HG02571 (cell line): ENCODE measurements at regions not wholly inside any gene's neighbourhood (a gene's known extent, or its start where the extent isn't known, plus 50 kb on each side); places are given as distances from the start of the nearest gene placed in this dataset.

Experiments used
- ATAC-seq: cut with Tn5 transposase; IDR thresholded peaks from one replicate; pipeline ENCODE4 v1.9.1; 2021; ENCODE audit warnings: mild to moderate bottlenecking, moderate library complexity; ENCODE audit not compliant: unreplicated experiment

GRCh38 chr2:81706856-81707255 lies 1402.3 kb upstream of the LRRTM1 start:
- ATAC-seq: no peak

- ATAC-seq: no peak
Measured at GRCh38 chr2:81703831-81704230, 1399.3 kb upstream of the LRRTM1 start.

GRCh38 chr2:81692566-81692965 lies 1388.0 kb upstream of the LRRTM1 start:
- ATAC-seq: no peak

GRCh38 chr2:81675641-81676040 lies 1371.1 kb upstream of the LRRTM1 start:
- ATAC-seq: no peak

GRCh38 chr2:81672923-81673322 lies 1368.4 kb upstream of the LRRTM1 start:
- ATAC-seq: no peak

GRCh38 chr2:81672516-81672915 lies 1368.0 kb upstream of the LRRTM1 start:
- ATAC-seq: no peak

DNA sequence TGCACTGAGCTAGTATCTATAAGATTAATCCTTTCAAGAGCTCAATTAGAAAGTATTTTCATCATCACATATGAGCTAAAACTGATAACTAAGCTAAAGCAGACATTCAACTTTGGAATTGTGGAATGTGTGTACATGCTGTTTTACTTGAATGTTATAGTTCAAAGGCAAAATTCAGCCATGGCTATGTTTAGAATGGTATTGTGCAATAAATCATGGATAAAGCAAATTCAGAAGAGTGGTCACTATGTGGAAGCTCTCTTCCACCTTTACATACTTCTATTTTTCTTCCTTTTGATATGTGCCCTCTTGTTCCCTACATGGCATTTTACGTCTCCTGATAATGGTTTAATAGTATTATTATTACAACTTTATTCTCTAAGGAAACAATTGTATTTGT lies 1366.3 kb upstream of the LRRTM1 start:
- ATAC-seq: no peak

- no peak for ATAC-seq
Measured at GRCh38 chr2:81661081-81661480, 1356.5 kb upstream of the LRRTM1 start.

DNA sequence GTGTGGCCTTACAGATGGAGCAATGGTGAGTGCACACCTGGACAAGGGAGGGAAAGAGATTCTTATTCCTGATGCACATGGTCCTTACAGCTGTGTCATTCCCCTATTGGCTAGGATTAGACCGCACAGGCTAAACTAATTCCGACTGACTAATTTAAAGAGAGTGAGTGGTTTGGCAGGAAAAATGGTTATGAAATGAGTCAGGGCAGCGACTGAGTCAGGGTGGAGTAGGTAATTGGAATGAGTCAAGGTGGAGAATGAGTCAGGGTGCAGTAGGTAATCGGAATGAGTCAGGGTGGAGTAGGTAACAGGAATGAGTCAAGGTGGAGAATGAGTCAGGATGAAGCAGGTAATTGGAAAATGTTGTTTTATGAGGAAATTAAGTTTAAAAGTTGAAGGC lies 1353.7 kb upstream of the LRRTM1 start:
- no peak for ATAC-seq

DNA sequence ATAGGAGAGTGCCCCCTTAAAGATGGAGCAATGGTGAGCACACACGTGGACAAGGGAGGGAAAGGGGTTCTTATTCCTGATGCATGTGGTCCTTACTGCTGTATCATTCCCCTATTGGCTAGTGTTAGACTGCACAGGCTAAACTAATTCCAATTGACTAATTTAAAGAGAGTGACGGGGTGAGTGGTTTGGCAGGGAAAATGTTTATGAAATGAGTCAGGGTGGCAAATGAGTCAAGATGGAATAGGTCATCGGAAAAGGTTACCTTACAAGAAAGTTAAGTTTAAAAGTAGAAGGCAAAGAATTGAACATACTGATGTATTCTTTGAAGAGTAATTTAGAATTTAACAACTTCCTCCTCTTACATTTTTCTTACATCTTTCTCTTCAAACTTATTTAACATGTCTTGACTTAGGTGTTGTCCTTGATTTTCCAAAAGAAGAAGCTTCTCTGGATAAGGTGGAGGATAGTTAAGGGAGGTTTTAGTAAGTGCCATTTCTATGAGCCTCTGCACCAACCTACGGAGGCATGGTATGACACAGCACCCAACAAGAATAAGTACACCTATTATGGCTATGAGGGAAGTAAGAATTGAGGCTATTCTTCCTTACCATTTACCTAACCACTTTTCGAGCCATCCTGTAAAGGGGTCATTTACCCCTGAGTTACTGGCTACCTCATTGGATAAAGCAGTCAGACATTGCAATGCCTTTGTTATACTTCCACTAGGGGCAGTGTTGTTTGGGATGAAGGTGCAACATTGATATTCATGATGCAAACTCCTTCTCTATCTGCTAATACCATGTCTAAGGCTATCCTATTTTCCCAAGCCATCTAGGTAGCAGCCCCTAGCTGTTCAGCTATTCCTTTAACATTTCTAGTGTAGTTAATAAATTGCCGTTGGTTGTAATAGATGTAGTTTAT lies 1345.8 kb upstream of the LRRTM1 start:
- ATAC-seq: no peak

DNA sequence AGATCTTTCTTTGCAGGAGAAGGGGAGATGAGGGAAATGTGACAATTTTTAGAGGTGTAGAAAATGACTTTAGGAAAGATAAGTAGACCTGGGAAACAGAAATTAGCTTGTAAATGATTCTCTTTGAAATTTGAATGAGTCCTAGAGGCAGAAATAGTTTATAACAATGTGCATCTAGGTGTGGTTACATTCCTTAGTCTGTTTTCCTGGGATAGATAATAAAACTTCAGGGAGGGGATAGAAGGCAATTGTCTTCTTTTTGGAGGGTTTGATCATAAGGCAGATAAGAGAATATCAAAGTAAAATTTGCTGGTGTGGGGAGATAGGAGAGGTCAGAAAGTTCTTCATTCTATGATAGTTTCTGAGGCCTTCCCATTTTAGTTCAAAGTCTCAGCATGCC lies 1344.3 kb upstream of the LRRTM1 start:
- ATAC-seq: no peak

DNA sequence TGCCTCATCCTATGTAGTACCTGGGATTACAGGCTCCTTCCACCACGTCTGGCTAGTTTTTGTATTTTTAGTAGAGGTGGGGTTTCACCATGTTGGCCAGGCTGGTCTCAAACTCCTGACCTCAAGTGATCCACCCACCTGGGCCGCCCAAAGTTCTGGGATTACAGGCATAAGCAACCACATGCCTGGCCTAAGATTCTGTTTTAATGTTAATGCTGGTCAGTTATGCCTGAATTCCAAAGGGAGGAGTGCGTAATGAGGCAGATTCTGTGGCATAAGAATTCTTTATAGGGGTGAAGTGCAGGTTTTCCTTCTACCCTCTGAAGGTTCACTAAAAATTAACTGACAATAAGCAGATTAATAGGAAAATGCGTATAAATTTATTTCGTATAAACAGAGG lies 1343.8 kb upstream of the LRRTM1 start:
- ATAC-seq: no peak

DNA sequence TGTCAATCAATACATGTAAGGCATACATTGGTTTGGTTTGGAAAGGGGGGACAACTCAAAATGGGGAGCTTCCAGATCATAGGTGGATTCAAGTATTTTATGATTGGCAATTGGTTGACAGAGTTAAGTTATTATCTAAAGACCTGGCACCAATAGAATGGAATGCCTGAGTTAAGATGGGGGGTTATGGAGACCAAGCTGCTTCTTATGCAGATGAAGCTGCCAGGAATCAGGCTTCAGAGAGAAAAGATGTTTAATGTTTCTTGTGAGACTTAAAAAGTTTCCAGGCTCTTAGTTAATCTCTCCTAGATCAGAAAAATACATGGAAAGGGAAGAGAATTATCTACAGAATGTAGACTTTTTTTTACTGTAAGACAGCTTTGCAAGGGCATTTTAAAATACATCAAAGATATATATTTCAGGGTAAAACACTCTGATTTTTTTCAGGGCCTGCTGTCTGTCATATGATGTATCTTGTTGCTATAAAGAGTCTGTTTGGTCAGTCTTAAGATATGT lies 1343.2 kb upstream of the LRRTM1 start:
- no peak for ATAC-seq

GRCh38 chr2:81645745-81646301 lies 1341.3 kb upstream of the LRRTM1 start:
- ATAC-seq: no peak

DNA sequence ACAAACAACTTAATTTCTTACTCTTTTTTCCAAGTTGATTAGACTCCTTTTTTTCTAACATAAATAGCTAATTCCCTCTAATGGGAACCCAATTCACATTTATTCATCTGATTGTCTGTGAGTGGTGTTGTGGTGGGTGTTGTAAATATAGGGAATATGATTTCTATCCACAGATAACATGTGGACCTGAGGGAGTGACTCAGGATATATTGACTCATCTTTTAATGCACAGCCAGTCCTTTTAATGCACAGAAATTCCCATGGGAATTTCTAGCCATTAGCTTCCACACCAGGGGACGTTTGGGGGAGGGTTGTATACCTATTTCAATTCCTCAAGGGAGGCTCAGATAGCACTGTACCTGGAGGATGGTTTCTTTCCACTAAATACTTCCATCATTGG lies 1339.6 kb upstream of the LRRTM1 start:
- no peak for ATAC-seq

DNA sequence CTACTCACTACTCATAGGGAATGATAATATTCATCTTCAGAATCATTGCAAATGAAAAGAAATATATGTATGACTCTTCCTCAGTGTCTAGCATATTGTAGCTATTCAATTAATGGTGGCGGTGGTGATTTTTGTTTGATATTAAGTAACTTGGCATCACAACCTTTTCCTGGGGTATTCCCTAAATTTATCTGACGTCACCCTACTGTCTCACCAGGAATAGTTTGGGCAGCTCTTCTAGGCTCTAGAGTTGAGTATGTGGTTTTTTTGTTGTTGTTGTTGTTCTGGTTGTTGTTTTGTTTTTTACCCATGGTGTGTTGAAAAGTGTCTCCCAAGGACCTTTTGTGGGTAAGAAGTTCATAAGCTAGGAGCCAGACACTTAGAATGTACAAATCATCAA lies 1320.3 kb upstream of the LRRTM1 start:
- no peak for ATAC-seq

DNA sequence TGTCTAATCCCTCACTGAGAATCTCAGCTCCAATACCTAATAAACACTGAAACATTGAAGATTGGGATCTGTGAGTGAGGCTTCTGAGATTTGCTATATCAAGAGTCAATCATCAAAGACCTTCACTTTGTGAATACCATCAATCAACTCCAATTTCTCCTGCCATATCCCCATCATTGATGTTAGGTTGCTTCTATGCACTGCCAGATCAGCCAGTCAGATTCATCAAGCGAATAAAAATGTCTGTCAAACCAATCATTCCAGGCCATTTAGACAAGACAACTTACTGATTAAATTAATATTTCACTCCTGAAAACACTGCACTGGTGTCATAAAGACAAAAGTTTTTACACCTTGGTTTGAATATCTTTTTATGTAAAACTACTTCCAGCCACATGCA lies 1295.5 kb upstream of the LRRTM1 start:
- ATAC-seq: no peak

DNA sequence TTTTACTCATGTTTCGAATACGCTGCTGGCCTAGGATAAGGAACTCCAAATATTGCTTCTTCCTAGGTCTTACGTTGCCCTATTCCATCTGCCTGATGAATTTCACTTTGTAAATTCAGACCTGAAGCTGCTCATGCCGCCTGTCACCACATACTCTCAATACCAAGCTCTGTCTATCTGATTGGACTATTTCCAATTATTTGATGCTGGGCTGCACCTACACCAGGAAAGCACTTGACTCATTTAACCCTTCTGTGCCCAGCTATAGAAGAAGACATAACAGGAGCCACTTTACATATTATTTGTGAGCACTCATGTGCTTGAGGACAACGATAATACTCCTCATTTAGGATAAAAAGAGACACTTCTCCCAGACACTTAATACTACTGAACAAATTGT lies 1293.9 kb upstream of the LRRTM1 start:
- ATAC-seq: no peak

DNA sequence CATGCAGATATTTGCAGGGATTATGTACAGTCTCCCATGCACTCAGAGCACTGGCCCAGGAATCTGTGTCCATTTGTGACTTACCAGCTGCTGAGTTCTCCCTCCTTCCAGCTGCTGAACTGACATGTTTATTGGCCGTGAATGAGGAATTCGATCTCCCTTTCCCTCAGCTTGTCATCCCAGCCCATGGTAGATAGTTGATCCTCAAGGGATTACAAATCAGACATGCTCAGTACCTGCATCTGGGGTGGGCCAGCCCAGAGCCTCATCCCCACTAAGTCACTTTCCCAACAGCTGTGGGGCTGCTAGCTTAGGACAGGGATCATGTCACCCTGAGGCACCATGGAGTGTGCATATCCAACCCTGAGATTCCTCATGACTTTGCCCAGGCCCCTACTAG lies 1284.9 kb upstream of the LRRTM1 start:
- no peak for ATAC-seq

DNA sequence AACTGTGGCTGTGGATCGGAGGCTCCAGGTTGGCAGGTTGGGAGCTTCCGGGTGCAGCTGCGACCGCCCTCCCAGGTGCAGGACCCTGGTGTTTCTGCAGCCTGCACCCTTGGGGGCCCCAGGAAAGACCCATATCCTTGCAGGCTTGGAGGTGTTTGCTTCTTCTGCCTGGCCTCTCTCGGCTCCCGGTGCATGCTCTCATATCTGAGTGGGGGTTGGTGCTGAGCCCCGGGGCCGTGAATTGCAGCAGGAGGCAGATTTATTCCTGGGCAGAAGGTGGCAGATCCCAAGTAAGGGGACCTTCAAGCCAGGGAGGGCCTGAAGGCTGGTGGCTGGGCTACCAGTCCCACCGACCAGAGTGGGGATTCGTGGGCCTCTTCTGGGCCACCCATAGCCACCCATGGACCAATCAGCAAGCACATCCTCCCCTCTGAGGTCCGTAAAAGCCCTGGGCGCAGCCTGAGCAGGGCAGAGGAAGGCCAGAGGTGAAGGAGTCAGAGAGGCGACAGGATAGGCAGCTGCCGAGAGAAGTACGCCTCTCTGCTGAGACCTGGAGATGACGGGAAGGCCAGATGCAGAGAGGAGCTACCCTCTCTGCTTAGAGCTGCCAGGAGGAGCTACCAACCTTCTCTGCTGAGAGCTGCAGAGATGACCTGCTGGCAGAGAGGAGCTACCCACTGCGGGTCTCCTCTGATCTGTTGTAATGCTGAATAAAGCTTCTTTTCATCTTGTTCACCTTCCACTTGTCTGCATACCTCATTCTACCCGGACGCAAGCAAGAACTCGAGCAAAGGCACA lies 1279.0 kb upstream of the LRRTM1 start:
- no peak for ATAC-seq

GRCh38 chr2:81576713-81577112 lies 1272.2 kb upstream of the LRRTM1 start:
- no peak for ATAC-seq
